ENCODE measurements at regions not wholly inside any gene's neighbourhood (a gene's known extent, or its start where the extent isn't known, plus 50 kb on each side); places are given as distances from the start of the nearest gene placed in this dataset.

DNA sequence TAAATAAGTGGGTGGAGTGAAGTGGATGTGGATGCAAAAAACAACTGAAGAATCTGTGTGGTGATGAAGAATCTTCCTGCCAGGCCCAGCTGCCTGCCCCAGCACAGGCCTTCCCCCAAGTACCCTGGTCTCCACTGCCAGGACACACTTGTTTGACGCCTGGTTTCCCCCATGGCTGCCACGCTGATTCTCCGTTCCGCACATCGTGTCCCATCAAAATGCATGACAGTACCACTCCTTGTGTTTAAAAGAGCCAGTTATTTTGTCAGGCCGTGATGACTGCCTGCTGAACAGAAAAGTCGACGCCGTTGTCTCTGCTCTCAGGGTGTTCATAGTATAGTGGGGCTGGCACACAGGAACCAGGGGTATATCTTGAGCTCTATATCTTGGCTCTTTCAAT is 50.3 kb upstream of the KYNU start:
- TF ChIP-seq SIN3A (IDR thresholded peaks at IDR 0.05; ENCODE audit: borderline replicate concordance, insufficient read depth, low read depth, low read length) (no peak), POLR2AphosphoS5 (IDR thresholded peaks at IDR 0.05; ENCODE audit: low read depth, low read length) (no peak), TCF7L2 (IDR thresholded peaks at IDR 0.05; ENCODE audit: low read depth, low read length) (no peak)
- TF ChIP-seq, protein P1, sequence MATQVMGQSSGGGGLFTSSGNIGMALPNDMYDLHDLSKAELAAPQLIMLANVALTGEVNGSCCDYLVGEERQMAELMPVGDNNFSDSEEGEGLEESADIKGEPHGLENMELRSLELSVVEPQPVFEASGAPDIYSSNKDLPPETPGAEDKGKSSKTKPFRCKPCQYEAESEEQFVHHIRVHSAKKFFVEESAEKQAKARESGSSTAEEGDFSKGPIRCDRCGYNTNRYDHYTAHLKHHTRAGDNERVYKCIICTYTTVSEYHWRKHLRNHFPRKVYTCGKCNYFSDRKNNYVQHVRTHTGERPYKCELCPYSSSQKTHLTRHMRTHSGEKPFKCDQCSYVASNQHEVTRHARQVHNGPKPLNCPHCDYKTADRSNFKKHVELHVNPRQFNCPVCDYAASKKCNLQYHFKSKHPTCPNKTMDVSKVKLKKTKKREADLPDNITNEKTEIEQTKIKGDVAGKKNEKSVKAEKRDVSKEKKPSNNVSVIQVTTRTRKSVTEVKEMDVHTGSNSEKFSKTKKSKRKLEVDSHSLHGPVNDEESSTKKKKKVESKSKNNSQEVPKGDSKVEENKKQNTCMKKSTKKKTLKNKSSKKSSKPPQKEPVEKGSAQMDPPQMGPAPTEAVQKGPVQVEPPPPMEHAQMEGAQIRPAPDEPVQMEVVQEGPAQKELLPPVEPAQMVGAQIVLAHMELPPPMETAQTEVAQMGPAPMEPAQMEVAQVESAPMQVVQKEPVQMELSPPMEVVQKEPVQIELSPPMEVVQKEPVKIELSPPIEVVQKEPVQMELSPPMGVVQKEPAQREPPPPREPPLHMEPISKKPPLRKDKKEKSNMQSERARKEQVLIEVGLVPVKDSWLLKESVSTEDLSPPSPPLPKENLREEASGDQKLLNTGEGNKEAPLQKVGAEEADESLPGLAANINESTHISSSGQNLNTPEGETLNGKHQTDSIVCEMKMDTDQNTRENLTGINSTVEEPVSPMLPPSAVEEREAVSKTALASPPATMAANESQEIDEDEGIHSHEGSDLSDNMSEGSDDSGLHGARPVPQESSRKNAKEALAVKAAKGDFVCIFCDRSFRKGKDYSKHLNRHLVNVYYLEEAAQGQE (IDR thresholded peaks at IDR 0.05; ENCODE audit: insufficient read depth in 1 of 2, low read depth in 2 of 2, low read length in 1 of 2), result no peak
- TF ChIP-seq, protein P2, sequence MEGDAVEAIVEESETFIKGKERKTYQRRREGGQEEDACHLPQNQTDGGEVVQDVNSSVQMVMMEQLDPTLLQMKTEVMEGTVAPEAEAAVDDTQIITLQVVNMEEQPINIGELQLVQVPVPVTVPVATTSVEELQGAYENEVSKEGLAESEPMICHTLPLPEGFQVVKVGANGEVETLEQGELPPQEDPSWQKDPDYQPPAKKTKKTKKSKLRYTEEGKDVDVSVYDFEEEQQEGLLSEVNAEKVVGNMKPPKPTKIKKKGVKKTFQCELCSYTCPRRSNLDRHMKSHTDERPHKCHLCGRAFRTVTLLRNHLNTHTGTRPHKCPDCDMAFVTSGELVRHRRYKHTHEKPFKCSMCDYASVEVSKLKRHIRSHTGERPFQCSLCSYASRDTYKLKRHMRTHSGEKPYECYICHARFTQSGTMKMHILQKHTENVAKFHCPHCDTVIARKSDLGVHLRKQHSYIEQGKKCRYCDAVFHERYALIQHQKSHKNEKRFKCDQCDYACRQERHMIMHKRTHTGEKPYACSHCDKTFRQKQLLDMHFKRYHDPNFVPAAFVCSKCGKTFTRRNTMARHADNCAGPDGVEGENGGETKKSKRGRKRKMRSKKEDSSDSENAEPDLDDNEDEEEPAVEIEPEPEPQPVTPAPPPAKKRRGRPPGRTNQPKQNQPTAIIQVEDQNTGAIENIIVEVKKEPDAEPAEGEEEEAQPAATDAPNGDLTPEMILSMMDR (IDR thresholded peaks at IDR 0.05), result no peak
- no peak overlapping the region for H3K4me3 ChIP-seq (ENCODE audit: low read depth in 2 of 2, low read length in 2 of 2)
- intact Hi-C loops (cut with micrococcal nuclease; ENCODE audit: unreplicated experiment) (no loop called here), in situ Hi-C loops (cut with HindIII; ENCODE audit: low pct_unique_long_range_greater_than_20kb, low sequenced_read_pairs) (no loop called here)
- ChIA-PET POLR2A (no interaction called here), CTCF (no interaction called here)
- H3K27ac ChIP-seq (ENCODE audit: low read length), result no peak overlapping the region
- BruUV-seq (replicated peaks), result no TSS peak
- no peaks in the 10 kb centered on the region for H3K9me3 ChIP-seq (ENCODE audit: control insufficient read depth, insufficient read depth, low read depth, low read length)
- no peaks in the 10 kb centered on the region for H3K36me3 ChIP-seq (ENCODE audit: control insufficient read depth, insufficient read depth, low read length)
- no peaks in the 10 kb centered on the region for H3K27me3 ChIP-seq (ENCODE audit: control insufficient read depth, insufficient read depth, low read length)
- ATAC-seq (no peak), DNase-seq (ENCODE audit: low read depth, low spot score) (no peak)
- H3K4me1 ChIP-seq (ENCODE audit: control insufficient read depth, insufficient read depth, low read length), result no peaks in the 10 kb centered on the region

DNA sequence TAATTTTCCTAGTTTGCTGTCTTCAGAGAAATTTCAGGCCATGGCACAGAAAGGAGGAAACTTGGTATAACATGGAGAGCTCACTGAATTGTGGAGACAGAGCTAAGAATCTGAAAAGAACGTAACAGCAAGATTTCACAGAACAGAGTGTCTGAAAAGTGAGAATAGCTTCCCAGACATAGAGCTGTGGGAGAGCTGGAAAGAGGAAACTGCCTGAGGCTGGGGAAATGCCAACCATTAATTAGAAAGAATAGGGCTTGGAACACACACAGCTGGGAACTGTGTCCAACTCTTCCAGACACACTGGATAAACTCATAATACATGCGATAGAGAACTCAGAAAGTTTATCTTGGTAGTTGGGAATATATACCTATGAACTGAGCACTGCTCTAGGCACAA is 51.6 kb upstream of the KYNU start:
- POLR2A ChIA-PET, result no interaction called here
- Histone ChIP-seq H3K36me3 (ENCODE audit: control insufficient read depth, insufficient read depth, low read length) (no peaks in the 10 kb centered on the region), H3K9me3 (ENCODE audit: control insufficient read depth, insufficient read depth, low read depth, low read length) (no peaks in the 10 kb centered on the region), H3K4me3 (ENCODE audit: low read depth in 2 of 2, low read length in 2 of 2) (no peak overlapping the region), H3K27ac (ENCODE audit: low read length) (no peak overlapping the region), H3K27me3 (ENCODE audit: control insufficient read depth, insufficient read depth, low read length) (no peaks in the 10 kb centered on the region), H3K4me1 (ENCODE audit: control insufficient read depth, insufficient read depth, low read length) (no peaks in the 10 kb centered on the region)
- CTCF ChIA-PET, result no interaction called here
- DNase-seq (ENCODE audit: low read depth, low spot score) (no peak), ATAC-seq (no peak)
- in situ Hi-C loops (cut with HindIII; ENCODE audit: low pct_unique_long_range_greater_than_20kb, low sequenced_read_pairs), result no loop called here
- no TSS peak for BruUV-seq (replicated peaks)
- intact Hi-C loops (cut with micrococcal nuclease; ENCODE audit: unreplicated experiment), result no loop called here
- TF ChIP-seq TCF7L2 (IDR thresholded peaks at IDR 0.05; ENCODE audit: low read depth, low read length), result no peak
- no peak for TF ChIP-seq POLR2AphosphoS5 (IDR thresholded peaks at IDR 0.05; ENCODE audit: low read depth, low read length)
- TF ChIP-seq, protein P2 (IDR thresholded peaks at IDR 0.05), result no peak
- TF ChIP-seq, protein P1 (IDR thresholded peaks at IDR 0.05; ENCODE audit: insufficient read depth in 1 of 2, low read depth in 2 of 2, low read length in 1 of 2), result no peak
- TF ChIP-seq SIN3A (IDR thresholded peaks at IDR 0.05; ENCODE audit: borderline replicate concordance, insufficient read depth, low read depth, low read length), result no peak
